Astrocyte (in vitro differentiated cells and primary cell): ENCODE measurements at regions not wholly inside any gene's neighbourhood (a gene's known extent, or its start where the extent isn't known, plus 50 kb on each side); places are given as distances from the start of the nearest gene placed in this dataset.

Source experiments
- CTCF ChIP-seq: IDR thresholded peaks from 2 replicates; pipeline ENCODE4 v1.5.1; 2011; ENCODE audit warnings: low read depth, mild to moderate bottlenecking, inconsistent platforms, low read length, moderate library complexity; ENCODE audit not compliant: insufficient read depth
- EZH2 ChIP-seq: IDR thresholded peaks from 2 replicates; pipeline ENCODE4 v1.6.1; 2012; ENCODE audit warnings: mild to moderate bottlenecking, low read length, inconsistent platforms; ENCODE audit not compliant: insufficient read depth

- TF ChIP-seq CTCF: no peak
- TF ChIP-seq EZH2: no peak
These were observed 218.4 kb downstream of the AEBP2 start for GRCh38 chr12:19657732-19658130.
